Pancreas (tissue), 10 donors: ENCODE measurements at regions not wholly inside any gene's neighbourhood (a gene's known extent, or its start where the extent isn't known, plus 50 kb on each side); places are given as distances from the start of the nearest gene placed in this dataset.

Source experiments
- ATAC-seq, 4 donors: fragments of 200-7000 bp; cut with Tn5 transposase; one replicate each; pipeline versions ENCODE4 v1.8.0 to v1.9.1; 2020; ENCODE audit warnings: mild to moderate bottlenecking in 4 of 4, moderate library complexity in 4 of 4
- DNase-seq, 6 donors: peaks; one replicate each; pipeline ENCODE4 v3.0.0-alpha.2; 2020
- FAIRE-seq: peaks from 2 replicates; lab custom pipeline; 2012; peaks lifted over from hg19 to GRCh38; lab: Jason Lieb, UNC
- H3K27ac ChIP-seq, 4 donors: fragments of 200-600 bp; sonication (generic); 1 replicate in 3 of 4; 2 replicates in 1 of 4; pipeline versions ENCODE4 v1.5.0 to v1.8.0; 2020
- H3K27me3 ChIP-seq, 4 donors: fragments of 200-600 bp; one replicate each; pipeline ENCODE4 v1.8.0; 2021
- H3K36me3 ChIP-seq, 3 donors: fragments of 200-600 bp; sonication (generic) in 1 of 3; one replicate each; pipeline versions ENCODE4 v1.5.0 to v1.8.0; 2020 to 2021
- H3K4me1 ChIP-seq, 3 donors: fragments of 200-600 bp; one replicate each; pipeline ENCODE4 v1.8.0; 2021
- H3K4me3 ChIP-seq, 4 donors: fragments of 200-600 bp; sonication (generic) in 2 of 4; one replicate each; pipeline versions ENCODE4 v1.5.0 to v1.8.0; 2020 to 2021
- H3K9me3 ChIP-seq, 4 donors: fragments of 200-600 bp; one replicate each; pipeline ENCODE4 v1.8.0; 2021
- WGBS, 2 donors: extraction: QIAGEN DNeasy Blood & Tissue Kit; methylation state at CpG; one replicate each; pipeline ENCODE4 v1.1.7; 2013; 5-methylcytosine and 5-hydroxymethylcytosine counted together
- intact Hi-C, 3 donors: fragments of 100-400 bp; cut with DNase I; formaldehyde crosslinking; loops; one replicate each; pipeline versions ENCODE4 v1.11.1 to v1.14.2; 2022
- TF ChIP-seq, protein P1 (sequence below), 4 donors: fragments of 200-600 bp; sonication (generic) in 3 of 4; IDR thresholded peaks; one replicate each; pipeline versions ENCODE4 v1.5.0 to v1.8.0; 2021; ENCODE audit warnings: antibody characterized with exemption in 4 of 4
- donor health status: healthy with polysubstance abuse.
- donor health status: DM: no; HTN: no; CAD: no; lungs with moderate emphysema.
- donor health status: DM: no; HTN: no; CAD: no.
- donor health status: control.
- donor health status: control.
- donor health status: Bipolar disorder and iron deficiency.
- donor health status: DM: yes; HTN: yes; CAD: no.
- donor health status: DM: no; HTN: no; CAD: no.
- donor health status: DM: no; HTN: no; CAD: no.
- donor health status: DM: yes; HTN: yes; CAD: no.

DNA sequence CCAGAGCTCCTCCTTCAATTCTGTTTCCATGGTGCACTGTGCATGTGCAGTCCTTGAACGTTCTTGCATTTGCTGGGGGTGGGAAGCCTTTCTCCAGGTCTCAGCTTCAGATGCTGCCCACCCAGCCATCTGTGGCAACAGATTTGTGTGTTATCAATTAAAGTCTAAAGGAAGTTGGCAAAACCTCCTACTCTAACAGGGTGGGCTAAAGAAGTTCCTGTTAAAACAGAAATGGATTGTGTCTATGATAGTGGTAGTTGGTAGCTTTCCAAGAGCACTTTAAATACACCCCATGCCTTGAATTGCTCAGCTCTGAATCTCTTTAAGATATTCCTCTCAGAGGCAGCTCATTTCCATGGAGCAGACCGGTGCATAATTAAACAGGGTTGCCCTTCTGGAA, 488.0 kb upstream of the SUCLG2 start:
- WGBS, 2 donors = 43 to 64% methylated on average over 2 of the region's 2 CpGs
- intact Hi-C loops = no loop called here
- TF ChIP-seq, protein P1, sequence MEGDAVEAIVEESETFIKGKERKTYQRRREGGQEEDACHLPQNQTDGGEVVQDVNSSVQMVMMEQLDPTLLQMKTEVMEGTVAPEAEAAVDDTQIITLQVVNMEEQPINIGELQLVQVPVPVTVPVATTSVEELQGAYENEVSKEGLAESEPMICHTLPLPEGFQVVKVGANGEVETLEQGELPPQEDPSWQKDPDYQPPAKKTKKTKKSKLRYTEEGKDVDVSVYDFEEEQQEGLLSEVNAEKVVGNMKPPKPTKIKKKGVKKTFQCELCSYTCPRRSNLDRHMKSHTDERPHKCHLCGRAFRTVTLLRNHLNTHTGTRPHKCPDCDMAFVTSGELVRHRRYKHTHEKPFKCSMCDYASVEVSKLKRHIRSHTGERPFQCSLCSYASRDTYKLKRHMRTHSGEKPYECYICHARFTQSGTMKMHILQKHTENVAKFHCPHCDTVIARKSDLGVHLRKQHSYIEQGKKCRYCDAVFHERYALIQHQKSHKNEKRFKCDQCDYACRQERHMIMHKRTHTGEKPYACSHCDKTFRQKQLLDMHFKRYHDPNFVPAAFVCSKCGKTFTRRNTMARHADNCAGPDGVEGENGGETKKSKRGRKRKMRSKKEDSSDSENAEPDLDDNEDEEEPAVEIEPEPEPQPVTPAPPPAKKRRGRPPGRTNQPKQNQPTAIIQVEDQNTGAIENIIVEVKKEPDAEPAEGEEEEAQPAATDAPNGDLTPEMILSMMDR (IDR thresholded peaks at IDR 0.05) = no peak

DNA sequence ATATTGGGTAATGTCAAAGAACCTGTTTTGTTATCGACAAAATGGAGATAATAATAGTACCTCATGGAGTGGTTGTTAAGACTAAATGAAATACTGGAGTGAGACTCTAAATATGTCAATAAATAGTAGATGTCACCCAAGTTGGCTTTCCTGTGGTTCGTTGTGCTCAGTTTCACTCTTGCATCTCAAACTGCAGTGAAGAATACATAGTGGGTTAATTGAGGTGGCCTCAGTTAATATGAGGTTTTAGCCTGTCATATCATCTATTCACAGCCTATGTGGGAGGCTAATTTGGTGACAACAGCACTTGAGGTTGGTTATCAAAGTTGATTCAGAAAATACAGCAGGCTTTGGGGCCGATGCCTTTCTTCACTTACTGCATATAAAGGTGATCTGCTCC, 485.5 kb upstream of the SUCLG2 start:
- Histone ChIP-seq H3K9me3 (no peaks in the 10 kb centered on the region), H3K4me3 (no peak overlapping the region), H3K27ac (no peak overlapping the region), H3K36me3 (no peaks in the 10 kb centered on the region), H3K27me3 (no peaks in the 10 kb centered on the region), H3K4me1 (no peaks in the 10 kb centered on the region)
- ATAC-seq = no peak
- 69 to 70% methylated on average over 3 of the region's 3 CpGs for WGBS, 2 donors
- TF ChIP-seq, protein P1 (IDR thresholded peaks at IDR 0.05) = no peak
- FAIRE-seq = no peak
- no peak for DNase-seq
- intact Hi-C loops = no loop called here

More for the DNA sequence above, 488.0 kb upstream of the SUCLG2 start:
- Histone ChIP-seq H3K4me1 (no peaks in the 10 kb centered on the region), H3K27me3 (no peaks in the 10 kb centered on the region), H3K9me3 (no peaks in the 10 kb centered on the region), H3K4me3 (no peak overlapping the region), H3K36me3 (no peaks in the 10 kb centered on the region), H3K27ac (no peak overlapping the region)
- FAIRE-seq (no peak), DNase-seq (no peak), ATAC-seq (no peak)

DNA sequence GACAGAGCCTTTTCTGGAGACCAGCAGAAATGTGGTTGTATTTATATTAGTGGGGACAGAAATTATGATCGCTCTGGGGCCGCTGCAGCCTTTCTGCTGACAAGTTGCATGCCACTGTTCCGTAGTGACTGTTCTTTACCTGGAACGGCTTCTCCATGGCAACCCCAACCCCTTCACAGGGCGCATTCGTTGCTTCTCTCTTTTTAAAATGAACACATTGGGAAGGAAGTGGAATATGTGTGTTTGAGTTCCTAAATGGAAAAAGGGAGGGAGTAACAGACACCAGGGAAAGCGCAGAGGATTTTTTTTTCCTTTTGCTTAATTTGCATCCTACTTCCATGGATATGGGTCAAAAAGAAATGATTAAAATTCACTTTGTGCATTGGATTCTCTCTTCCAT, 482.0 kb upstream of the SUCLG2 start:
- Histone ChIP-seq H3K9me3 (no peaks in the 10 kb centered on the region), H3K36me3 (no peaks in the 10 kb centered on the region), H3K4me1 (no peaks in the 10 kb centered on the region), H3K27me3 (no peaks in the 10 kb centered on the region), H3K4me3 (no peak overlapping the region), H3K27ac (no peak overlapping the region)
- DNase-seq (no peak), FAIRE-seq (no peak), ATAC-seq (no peak)
- WGBS, 2 donors = 43 to 55% methylated on average over 7 of the region's 7 CpGs
- TF ChIP-seq, protein P1 (IDR thresholded peaks at IDR 0.05) = no peak
- intact Hi-C loops = no loop called here

GRCh38 chr3:68135067-68135466, 480.7 kb upstream of the SUCLG2 start:
- Histone ChIP-seq H3K4me3 (no peak overlapping the region), H3K9me3 (no peaks in the 10 kb centered on the region), H3K27me3 (no peaks in the 10 kb centered on the region), H3K4me1 (no peaks in the 10 kb centered on the region), H3K36me3 (no peaks in the 10 kb centered on the region), H3K27ac (no peak overlapping the region)
- ATAC-seq (peak in 3 of 4 donors; percentile 48 to 73 (median 54)), FAIRE-seq (no peak), DNase-seq (peak in 2 of 6 donors; percentile 2 to 17)
- intact Hi-C loops = no loop called here
- TF ChIP-seq, protein P1 (IDR thresholded peaks at IDR 0.05) = no peak
- 5 to 28% methylated on average over 1 of the region's 1 CpG for WGBS, 2 donors

DNA sequence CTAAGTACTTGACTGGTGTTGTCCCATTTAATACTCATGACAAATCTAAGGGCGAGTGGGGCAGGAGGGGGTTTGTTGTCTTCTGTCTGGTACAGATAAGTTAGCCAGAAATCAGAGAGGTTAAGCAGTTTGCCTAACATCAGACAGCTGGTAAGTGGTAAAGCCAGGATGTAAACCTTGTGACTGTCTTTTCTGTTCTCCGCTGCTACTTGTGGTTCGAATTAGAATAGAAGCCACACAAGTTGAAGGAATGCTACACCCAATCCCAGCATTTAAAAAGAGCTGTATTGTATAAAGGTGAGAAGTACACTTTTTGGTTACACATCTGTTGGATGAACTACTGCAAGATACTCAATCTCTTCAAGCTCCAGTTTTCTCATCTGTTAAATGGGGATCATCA, 474.7 kb upstream of the SUCLG2 start:
- Histone ChIP-seq H3K36me3 (no peaks in the 10 kb centered on the region), H3K9me3 (no peaks in the 10 kb centered on the region), H3K4me1 (no peaks in the 10 kb centered on the region), H3K27me3 (no peaks in the 10 kb centered on the region), H3K4me3 (no peak overlapping the region), H3K27ac (no peak overlapping the region)
- DNase-seq (no peak), ATAC-seq (no peak), FAIRE-seq (no peak)
- WGBS, 2 donors = 65 to 70% methylated on average over 3 of the region's 3 CpGs
- intact Hi-C loops = no loop called here
- TF ChIP-seq, protein P1 (IDR thresholded peaks at IDR 0.05) = no peak
